HG03432 (cell line): ENCODE measurements at regions not wholly inside any gene's neighbourhood (a gene's known extent, or its start where the extent isn't known, plus 50 kb on each side); places are given as distances from the start of the nearest gene placed in this dataset.
"Not testable (repeated sequence)": the region's sequence is repeated elsewhere in the genome, so short reads cannot be mapped to it uniquely, and the experiment has no call there.

Source experiments
- ATAC-seq: cut with Tn5 transposase; IDR thresholded peaks from one replicate; pipeline ENCODE4 v1.9.1; 2021; ENCODE audit warnings: mild to moderate bottlenecking, moderate library complexity; ENCODE audit not compliant: unreplicated experiment

DNA sequence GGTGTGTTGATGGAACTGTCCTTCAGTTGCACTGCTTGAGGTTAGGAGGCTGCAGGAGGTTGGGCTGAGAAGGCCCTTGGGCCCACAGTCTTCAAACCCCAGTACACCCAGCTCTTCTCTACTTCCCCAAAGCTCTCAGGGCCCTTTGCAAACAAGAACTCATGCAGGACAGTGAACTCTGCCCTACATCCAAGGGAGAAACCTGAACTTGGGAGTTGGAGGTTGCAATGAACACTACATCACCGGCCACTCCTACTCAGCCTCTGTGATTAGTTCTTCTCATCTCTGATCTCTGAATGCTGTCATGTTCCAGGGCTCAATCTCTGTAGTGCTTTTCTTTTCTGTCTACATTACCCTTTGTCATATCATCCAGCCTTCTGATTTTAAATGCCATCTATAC, 148.5 kb upstream of the PDE7B start:
- no peak for ATAC-seq

DNA sequence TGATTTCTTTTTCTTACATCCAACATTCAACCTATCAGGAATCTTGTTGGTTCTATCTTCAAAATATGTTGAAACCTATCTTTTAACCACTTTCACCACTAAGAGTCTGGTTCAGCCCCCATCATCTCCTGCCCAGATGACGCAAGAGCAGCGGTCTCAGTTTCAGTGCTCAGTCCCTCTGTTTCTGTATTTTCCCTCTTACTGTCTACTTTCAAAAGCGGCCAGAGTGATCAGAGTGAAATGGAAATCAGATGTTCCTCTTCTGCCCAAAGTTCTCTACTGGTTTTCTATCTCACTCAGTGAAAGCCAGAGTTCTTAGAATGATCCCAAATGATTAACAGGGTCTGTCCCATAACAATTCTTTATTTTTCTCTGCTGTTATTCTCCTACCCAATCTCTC, 147.9 kb upstream of the PDE7B start:
- peak; percentile 95 for ATAC-seq

DNA sequence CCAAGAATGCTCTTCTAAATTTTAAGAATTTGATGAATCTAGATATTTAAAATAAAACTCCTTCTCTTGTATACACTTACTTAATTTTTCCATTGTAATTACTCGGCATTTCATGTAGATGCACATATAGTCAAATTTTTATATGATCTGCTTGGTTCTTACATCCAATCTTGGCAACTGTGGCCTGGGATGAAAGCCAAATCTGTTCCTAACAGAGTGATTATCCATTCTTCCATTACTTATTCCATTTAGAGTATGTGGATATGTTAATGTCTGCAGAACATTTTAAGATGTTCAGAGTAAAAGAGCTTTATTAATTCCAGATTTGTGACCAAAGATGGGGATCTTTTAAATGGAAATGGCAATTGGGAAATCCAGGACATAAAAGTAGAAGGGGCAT, 144.1 kb upstream of the PDE7B start:
- no peak for ATAC-seq

DNA sequence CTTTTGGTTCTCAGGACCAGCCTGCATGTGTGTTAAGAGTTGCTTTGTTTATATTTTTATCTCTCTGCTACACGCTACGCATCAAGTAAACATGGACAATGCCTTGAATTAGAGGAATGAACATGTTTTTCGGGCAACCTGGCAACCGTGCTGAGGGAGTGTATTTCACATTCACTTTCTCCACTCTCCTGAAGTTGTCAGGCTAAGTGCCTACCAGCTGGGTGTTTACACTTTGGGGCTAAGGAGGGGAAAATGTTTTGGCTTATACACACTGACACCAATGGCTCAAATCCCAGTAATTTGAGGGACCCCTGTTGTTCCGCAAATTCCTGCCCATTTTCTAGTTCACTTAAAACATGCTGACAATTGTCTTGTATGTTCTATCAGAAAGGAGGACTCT, 141.5 kb upstream of the PDE7B start:
- no peak for ATAC-seq

DNA sequence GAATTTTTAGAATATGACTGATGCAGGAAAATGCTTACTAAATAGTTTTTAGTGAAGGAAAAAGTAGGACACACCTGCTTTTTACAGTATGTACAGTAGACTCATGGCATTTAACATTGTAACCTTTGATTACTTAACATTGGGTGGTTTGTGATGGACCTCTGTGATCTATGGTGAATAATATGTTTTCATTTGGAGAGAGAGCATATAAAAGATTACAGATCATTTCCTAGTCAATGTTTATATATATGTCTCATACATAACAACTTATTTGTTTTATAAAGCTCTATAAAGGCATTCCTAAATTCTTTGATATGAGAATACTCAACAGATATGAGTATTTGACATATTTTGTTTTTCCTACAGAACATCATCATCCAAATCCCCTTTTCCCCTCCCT, 129.3 kb upstream of the PDE7B start:
- ATAC-seq: no peak

DNA sequence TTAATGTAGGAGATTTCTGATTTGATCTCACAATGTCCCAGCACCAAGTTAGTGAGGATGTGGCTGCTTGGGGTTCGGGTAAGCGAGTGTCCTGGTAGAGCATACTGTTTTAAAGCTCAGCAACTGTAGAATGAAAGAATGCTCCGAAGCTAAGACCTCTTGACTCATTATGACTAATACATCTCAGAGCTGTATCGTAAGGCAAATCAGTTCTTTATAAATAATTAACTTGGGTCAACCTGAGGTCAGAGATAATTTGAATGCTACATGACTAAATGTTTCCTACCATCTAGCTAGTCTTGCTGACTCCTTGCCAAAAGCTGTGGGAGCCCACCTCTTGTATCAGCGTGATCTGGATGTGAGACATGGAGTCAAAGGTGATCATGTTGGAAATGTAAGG, 128.8 kb upstream of the PDE7B start:
- peak; percentile 78 for ATAC-seq

DNA sequence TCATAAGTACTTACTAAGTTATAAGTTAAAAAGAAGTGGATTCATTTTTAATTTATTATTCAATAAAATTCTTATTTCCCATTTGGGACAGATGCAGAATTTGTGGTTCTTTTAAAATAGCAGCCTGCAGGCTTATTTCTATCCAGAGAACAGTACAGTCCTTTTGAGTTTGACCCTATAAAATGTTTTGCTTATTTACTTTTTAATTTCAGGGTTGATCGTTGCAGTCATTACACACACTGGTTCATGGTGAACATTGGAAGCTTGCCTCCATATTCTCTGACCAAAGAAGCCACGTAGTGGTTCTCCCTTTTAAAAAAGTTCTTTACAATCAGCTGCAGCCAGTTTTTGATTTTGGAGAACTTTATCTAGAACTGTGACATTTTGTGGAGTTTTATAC, 122.9 kb upstream of the PDE7B start:
- no peak for ATAC-seq

DNA sequence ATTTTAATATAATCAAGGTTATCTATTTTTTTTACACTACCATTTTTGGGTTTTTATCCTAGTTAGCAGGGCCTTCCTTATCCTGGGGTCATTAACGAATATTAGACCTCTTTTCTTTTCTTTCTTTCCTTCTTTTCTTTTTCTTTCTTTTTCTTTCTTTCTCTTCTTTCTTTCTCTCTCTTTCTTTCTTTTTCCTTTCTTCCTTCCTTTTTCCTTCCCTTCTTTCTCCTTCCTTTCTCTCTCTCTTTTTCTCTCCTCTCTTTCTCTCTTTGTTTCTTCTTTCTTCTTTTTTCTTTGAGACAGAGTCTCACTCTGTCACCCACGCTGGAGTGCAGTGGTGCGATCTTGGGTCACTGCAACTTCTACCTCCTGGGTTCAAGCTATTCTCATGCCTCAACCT, 120.4 kb upstream of the PDE7B start:
- ATAC-seq: no peak

DNA sequence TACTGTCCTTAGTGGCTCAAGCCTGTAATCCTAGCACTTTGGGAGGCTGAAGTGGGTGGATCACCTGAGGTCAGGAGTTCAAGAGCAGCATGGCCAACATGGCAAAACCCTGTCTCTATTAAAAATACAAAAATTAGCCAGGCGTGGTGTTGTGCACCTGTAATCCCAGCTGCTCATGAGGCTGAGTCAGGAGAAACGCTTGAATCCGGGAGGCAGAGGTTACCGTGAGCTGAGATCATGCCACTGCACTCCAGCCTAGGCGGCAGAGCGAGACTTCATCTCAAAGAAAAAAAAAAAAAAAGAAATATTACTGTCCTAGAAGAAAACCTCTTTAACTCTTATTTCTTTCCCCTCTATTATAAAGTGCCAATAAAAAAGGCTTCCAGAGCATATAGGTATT, 115.2 kb upstream of the PDE7B start:
- not testable (repeated sequence) for ATAC-seq

DNA sequence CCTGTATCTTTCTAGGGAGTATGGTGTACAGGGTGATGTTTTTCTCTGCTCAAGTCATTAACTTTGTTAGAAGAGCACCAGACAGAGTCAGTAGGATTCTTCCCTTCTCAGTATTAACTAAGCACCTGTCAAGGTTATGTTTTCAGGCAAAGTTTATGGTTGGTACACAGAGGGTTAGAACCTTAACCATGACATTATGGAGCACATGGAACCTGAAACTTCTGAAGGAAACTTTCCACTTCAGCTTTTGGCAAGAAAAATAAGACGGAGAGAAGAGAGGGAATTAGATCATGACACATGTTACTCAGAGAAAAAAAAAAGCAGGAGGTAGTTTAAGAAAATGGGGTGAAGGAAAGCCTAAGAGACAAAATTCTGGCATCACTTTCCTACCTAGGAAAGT, 112.9 kb upstream of the PDE7B start:
- no peak for ATAC-seq

DNA sequence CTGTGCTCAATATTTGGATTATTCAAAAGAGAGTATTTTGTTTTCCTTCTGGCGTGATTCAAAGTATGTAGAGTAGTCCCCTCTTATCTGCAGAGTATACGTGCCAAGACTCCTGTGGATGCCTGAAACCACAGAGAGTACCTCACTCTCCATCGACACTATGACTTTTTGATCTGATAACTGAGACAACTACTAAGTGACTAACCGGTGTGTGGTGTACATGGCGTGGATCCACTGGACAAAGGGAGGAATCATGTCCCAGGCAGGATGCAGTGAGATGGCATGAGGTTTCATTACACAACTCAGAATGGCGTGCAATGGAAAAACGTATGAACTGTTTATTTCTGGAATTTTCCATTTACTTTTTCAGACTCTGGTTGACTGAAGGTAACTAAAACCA, 112.2 kb upstream of the PDE7B start:
- ATAC-seq: no peak

DNA sequence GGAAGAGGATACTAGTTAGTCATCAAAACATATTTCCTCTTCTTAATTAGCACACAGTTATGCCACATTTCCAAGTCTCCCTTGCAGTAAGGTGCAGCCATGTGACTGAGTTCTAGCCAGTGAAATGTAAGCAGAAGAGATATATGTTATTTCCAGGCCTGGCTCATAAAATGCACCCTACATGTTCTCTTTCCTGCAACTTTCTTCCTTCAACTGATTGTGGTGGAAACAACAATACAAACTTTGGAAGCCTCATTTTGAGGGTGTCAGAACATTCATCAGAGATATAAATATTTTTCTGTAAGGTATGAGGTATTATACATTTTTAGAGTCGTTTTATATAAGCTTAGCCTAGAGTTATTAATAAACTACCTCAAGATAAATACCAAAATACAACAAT, 110.9 kb upstream of the PDE7B start:
- no peak for ATAC-seq

DNA sequence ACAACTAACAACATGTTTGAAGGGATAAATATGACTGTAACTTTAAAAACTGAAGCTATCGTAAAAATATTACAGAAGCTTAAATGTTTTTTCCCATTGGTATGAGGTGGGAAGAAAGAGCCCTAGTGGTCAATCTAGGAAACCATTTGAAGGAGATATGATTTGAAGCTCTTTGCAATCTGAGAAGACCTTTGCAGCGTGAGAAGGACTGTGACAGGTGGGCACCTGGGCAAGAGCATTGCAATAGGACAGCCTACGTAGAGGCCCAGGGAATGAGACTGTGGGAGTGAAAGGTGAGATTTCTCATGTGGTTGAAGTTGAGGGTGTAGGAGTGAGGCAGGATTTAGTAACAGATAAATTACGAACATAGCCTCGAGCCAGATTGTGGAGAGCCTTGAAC, 108.0 kb upstream of the PDE7B start:
- ATAC-seq: no peak

DNA sequence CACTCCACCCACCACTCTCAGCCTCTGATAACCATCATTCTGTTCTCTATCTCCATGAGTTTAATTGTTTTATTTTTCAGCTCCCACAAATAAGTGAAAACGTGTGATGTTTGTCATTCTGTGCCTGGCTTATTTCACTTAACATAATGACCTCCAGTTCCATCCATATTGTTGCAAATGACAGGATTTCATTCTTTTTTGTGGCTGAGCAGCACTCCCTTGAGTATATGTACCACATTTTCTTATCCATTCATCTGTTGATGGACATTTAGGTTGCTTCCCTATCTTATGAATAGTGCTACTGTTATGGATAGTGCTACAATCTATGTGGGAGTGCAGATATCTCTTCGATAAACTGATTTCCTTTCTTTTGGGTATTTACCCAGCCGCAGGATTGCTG, 103.3 kb upstream of the PDE7B start:
- no peak for ATAC-seq

DNA sequence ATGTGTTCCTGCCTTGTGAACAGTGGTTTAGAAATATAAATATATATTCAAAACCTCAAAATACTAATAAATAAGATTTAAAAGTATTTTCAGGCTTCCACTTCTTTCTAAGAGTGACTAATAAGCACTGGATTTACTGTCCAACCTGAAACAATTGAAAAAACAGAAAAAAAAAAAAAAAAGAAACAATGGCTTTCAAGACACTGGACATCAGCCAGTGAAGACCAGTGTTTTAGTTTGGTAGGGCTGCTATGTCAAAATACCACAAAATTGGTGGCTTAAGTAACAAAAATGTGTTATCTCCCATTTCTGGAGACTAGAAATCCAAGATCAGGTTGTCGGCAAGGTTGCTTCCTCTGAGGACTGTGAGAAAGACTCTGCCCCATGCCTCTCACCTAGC, 101.4 kb upstream of the PDE7B start:
- ATAC-seq: no peak

DNA sequence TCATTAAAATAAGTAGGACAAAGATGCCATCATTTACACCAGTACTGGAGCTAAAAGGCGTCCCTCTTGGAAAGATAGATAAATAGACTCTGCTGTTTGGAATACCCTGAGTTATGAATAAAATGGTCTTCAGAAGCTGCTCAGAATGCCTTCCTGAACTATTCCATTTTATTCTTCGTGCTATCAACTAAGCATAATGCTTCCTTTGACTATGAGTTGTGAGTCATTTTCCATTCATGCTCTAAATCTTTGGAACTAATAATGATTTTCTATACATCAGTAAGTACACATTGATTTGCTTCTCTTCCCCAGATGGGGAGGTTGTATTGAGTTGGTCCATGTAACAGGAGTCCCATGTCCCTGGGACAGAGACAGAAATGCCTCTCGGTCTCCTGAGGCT, 98.3 kb upstream of the PDE7B start:
- no peak for ATAC-seq

DNA sequence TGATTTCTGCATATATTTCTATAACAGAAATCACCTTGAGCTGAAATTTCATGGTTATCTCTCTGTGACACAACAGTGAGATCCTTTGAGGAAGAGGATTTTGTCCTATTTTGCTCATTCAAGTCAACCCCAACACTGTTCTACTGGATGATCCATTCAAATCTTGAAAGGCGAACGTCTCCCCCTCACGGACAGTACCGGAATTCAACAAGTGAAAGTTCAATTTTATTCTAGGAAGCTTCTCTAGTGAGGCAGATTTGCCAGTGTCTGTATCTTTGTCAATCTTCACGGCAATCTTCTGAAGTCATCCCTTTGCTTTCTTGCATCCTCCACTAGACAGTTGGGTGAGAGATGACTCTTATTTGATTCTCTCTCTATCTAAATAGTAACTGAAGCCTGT, 91.7 kb upstream of the PDE7B start:
- no peak for ATAC-seq

DNA sequence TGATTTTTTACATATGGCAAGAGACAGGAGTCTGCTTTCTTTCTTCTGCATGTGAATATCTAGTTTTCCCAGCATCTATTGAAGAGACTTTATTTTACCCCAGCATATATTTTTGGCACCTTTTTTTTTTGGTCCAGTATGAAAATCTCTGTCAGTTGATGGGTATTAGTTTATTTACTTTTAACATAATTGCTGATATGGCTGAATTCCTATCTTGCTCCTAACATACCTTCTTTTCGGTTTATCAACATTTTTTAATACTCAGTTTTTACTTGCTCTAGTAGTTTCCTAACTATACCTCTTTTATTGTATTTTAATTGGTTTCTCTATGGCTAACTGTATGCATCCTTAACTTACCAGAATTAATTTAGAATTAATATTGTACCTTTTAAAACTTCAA, 77.5 kb upstream of the PDE7B start:
- ATAC-seq: no peak

DNA sequence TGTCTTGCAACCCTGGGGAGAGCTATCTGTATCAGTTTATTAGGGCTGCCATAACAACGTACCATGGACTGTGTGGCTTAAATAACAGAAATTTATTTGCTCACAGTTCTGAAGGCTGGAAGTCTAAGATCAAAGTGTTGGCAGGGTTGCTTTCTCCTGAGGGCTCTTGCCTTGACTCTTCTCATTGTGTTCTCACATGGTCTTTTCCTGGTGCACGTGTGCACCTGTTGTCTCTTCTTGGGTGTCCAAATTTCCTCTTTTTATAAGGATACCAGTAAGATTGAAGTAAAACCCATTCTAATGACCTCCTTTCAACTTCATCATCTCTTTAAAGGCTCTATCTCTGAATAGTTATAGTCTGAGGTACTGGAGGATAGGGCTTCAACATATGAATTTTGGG, 72.3 kb upstream of the PDE7B start:
- no peak for ATAC-seq

DNA sequence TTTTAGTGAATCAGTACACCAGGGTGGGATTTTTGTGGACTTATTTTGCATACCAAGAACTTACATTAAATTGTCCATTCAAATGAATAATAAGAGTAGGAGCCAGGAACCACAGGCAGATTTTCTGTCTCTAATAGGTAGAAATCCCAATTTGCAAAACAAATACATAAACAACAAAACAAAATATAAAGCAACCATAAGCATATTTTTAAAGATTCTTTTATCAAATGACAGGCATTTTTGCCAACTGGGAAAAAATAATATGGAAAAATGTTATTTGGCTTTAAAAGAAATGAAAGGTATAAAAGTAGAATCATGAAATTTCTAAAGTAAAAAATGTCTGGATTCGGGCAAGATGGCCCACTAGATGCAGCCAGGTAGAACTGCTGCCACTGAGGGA, 71.2 kb upstream of the PDE7B start:
- ATAC-seq: no peak

DNA sequence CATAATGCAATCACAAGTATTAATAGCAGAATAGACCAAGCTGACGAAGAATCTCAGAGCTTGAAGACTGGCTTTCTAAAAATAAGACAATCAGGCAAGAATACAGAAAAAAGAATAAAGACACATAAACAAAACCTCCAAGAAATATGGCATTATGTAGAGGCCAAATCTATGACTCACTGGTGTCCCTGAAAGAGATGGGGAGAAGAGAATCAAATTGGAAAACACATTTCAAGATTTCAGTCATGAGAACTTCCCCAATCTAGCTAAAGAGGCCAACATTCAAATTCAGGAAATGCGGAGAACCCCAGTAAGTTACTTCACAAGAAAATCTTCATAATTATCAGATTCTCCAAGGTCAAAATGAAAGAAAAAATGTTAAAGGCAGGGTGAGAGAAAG, 69.0 kb upstream of the PDE7B start:
- no peak for ATAC-seq

DNA sequence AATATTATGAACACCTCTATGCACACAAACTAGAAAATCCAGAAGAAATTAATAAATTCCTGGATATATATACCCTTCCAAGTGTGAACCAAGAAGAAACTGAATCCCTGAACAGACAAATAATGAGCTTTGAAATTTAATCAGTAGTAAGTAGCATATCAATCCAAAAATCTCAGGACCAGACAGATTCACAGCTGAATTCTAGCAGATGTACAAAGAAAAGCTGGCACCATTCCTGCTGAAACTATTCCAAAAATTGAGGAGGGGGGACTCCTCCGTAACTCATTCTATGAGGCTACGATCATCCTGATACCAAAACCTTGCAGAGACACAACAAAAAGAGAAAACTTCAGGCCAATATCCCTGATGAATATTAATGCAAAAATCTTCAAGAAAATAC, 67.0 kb upstream of the PDE7B start:
- no peak for ATAC-seq

DNA sequence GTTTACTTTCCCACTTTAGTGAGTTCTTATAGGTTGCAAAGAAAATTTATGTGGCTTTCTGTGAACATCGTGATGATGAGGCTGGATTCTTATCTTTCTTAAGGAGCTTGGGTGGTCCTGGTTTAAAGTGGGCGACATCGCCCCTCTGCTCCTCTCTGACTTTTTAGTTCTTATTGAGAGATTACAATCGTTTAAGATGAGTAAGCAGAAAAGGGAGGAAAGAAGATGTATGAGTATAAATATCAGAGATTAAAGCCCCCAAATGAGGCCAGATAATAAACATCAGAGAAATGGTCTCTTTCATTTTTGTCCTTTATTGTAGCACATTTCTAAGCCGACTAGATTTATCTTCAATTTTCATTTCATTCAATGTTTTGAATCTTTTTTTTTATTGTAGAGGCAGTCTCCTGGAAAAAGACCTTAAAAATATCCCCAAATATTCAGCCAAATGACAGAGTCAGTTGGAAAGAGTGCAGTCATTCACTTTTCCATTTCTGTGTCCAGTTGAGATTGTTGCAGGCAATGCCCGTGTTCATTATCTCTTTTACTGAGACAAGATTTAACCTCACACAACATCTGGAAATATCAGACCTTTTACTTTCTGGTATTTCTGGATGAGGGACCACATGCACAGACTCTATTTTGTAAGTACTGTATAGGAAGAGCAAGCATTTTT, 62.0 kb upstream of the PDE7B start:
- no peak for ATAC-seq

DNA sequence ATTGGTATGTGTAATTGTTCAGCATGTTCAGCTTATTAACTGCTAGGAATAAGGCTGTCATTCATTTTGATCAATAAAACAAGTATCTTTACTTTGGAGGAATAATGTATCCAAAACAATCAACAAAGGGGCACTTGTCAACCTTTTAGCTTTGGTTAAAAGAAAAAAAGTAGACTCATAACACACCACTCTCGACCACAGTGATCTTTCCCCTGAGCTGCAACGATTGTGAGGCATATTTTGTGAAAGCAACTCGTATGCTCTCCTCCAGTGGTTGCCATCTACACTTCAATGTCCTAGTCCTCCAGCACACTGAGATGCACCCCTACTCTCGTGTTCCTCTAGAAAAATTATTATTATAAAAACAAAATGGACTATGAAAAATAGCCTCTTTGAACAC, 60.1 kb upstream of the PDE7B start:
- ATAC-seq: no peak
